Tongue (tissue), 1 donor: ENCODE measurements at regions not wholly inside any gene's neighbourhood (a gene's known extent, or its start where the extent isn't known, plus 50 kb on each side); places are given as distances from the start of the nearest gene placed in this dataset.

Experiments
- DNase-seq: peaks from one replicate; pipeline ENCODE4 v3.0.0-alpha.2; 2015

DNA sequence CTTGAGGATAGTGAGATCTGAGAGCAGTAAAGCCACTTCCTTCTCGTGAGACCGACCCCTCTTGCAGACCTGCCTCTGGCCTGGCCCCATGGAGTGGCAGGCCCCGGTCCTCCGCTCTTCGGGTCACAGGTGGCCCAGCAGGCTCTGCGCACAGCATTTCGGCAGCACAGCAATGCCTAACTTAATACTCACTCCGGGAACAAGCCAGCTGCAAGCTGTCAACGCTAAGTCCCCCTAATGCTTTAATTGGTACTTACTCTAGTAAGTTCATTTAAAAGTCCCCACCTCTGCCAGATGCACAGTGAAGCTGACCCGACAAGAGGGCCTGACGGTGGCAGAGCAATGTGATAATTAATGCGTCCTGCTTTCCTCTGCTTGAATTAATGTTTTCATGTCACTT lies 349.3 kb upstream of the B3GAT1 start:
- DNase-seq = no peak

DNA sequence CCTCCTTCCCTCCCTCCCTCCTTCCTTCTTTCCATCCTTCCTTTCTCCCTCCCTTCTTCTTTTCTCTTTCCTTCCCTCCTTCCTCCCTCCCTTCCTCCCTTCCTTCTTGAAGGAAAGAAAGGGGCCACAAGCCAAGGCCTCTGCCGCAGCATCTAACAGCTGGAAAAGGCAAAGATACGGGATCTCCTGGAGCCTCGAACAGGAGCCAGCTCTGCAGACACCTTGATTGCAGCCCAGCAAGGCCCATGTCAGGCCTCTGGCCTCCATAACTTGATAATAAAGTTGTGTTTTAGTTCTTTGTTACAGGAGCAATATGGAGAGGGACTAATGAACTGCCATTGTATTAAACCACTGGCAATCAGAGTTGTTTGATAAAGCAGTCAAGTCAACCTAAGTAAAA lies 348.9 kb upstream of the B3GAT1 start:
- no peak for DNase-seq

DNA sequence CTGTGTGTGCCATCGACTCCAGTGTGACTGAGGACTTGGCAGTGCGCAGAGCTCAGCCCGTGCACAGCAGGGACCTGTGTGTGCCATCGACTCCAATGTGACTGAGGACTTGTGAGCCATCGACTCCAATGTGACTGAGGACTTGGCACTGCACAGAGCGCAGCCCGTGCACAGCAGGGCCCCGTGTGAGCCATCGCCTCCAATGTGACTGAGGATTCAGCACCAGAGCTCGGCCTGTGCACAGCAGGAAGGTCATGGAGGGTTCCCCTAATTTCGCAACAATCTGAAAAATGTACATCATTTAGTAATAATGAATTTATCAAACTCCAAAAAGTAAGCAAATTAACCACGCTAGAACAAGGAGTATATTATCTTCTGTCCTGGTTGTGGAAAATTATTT lies 348.3 kb upstream of the B3GAT1 start:
- no peak for DNase-seq

DNA sequence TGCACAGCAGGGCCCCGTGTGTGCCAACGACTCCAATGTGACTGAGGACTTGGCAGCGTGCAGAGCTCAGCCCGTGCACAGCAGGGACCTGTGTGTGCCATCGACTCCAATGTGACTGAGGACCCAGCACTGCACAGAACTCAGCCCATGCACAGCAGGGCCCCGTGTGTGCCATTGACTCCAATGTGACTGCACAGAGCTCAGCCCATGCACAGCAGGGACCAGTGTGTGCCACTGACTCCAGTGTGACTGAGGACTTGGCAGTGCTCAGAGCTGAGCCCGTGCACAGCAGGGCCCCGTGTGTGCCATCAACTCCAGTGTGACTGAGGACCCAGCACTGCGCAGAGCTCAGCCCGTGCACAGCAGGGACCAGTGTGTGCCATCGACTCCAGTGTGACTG lies 347.8 kb upstream of the B3GAT1 start:
- DNase-seq = no peak

DNA sequence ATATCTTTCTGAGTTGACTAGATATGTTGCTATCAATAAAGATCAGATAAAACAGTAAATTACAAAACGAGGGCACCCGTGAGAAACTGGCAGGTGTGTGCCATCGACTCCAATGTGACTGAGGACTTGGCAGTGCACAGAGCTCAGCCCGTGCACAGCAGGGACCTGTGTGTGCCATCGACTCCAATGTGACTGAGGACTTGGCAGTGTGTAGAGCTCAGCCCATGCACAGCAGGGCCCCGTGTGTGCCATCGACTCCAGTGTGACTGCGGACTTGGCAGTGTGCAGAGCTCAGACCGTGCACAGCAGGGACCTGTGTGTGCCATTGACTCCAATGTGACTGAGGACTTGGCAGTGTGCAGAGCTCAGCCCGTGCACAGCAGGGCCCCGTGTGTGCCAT lies 347.2 kb upstream of the B3GAT1 start:
- DNase-seq = no peak

DNA sequence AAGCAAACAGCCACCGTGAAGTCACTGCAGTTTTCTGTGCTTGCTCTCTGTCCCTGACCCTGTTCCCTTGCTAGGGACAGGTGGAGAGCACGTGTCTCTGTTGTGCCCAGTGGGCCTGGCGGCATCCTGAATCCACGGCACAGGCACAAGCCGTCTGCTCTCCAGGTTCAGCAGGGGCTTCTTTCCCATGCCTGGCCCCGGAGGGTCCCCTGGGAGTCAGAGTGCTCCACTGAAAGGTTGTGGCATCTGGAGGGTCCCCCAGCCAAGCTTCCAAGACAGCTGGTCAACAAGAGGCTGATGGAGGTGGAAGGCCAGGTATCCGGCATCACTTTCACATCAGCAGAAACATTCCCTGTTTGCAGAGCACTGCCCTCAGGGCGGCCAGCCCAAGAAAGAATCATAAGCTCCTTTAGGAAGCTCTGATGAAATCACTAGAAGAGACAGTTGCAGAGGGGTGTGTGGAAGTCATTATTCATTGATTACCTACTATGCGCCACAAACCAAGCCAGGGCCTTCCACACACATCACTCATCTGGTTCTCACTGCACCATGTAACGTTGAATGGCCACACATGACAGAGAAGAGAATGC lies 346.4 kb upstream of the B3GAT1 start:
- DNase-seq = no peak

DNA sequence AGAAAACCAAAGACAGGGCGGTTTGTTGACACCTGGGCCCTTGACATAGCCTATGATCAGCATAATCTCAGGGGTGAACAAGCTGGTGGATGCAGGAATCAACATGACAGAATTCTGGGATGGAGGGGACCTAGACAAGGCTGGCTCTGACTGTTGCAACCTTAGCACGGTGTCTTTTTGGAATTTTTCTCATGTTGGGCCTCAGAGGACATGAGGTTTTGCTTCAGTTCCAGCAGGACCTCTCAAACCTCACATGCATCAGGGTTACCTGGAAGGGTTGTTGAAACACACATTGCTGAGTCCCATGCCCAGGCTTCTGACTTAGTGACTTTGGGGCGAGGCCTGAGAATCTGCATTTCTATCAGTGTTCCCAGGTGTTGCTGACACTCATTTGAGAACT lies 345.6 kb upstream of the B3GAT1 start:
- no peak for DNase-seq

DNA sequence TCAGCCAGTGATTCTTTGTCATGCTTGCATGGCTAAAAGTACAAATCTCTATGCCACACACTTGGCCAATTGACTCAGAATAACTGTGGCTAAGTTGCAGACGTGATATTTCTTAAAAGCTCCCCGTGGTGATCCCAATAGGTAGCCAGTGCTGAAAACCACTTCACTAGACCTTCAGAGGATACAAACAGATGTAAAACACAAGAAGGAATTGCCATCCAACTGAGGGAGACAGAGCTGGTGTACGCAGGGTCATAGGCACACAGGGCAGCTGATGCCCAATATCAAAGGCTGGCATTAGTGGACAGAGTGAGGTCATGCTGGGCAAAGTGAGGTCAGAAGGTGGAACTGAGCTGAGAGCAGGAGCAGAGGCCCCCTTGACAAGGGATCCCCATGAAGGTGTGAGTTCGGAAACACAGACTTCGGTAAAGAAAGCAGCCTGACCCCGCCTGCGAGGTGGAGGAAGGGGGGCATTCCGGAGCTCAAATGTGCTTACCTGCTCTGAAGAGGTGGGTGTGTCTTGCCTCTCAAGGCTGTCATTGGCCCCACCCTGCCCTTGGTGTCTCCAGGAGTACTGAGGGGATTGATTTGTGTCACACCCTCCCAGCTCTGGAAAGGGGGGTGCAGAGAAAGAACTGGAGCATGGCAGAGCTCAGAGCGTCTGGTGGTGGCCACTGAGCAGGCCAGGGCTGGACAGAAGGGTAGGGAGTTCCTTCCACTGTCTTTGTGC lies 344.9 kb upstream of the B3GAT1 start:
- DNase-seq = no peak

DNA sequence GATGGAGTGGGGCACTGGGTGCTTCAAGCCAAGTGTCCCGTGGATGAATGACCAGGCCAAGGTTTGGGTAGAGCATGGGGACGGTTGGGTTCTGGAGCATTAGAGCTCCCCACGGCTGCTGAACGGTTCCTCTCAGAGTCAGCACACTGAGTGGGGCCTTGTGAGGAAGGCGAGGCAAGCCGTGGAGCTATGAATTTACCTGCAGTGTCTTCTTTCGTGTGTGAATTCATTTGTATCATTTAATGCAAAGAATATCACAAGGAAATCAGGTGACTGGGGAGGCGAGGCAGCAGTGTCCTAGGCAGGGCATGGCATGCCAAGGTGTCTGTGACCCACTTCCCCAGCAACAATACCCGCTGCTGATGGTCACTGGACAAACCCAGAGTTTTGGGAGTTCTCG lies 343.5 kb upstream of the B3GAT1 start:
- no peak for DNase-seq

DNA sequence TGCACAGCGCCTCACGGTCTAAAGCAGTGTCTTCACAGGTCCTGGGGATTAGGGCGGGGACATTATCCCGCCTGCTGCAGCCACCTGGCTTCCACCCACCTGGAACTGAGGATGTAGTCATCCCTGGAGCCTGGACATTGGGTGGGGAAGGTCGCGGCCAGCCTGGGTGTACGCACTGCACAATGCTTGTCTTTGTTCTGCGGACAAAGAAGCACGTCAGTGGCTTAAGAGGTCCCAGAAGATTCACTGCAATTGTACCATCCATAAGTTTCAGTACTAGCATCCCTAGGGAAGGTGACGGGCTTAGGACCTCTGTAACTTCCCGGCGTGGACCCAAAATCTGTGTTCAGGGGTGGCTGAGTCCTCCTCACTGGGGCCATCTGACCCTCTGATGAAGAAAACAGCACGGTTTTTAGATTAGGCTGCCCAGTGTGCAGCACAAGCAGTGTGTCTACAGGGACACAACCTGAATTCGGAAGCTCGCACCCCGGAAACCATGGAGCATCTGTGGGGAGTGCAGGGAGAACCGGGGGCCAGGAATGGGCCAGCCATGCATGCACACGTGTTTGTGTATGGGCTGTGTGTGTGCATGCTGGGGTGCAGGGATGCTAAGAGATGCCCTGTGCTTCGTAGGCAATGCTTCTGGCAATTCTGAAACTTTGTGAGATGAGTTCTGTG lies 342.6 kb upstream of the B3GAT1 start:
- no peak for DNase-seq

DNA sequence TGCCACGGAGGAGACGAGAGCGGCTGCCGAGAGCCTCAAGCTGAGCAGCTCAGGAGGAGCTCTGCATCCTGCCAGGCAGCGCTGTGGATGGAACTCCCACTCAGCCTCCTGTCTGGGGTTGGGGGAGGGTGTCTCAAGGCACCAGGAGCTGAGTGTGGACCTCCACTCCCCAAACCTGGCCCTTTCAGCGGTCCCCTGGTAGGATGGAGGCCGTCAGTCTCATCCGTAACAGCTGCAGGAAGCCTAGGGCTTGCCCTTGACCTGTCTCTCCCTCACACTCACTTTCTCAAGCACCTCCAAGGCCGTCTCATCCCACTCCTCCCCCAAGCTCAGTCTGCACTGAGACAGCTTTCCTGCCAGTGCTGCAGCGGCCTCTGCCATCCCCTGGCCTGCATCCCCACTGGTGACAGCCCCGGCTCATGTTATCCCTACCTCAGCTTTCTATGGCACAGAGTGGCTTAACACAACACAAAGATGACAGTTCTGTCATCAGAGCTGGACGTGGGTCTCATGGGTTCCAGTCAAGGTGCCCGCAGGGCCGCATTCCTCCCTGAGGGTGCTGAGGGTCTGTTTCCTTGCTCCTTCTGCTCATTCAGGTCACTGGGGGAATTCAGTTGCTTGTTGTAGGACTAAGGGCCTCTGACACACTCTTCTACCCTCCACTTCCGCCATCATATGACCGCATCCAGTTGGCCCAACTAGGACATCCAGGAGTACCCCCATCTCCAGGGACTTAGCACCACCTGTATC lies 341.9 kb upstream of the B3GAT1 start:
- no peak for DNase-seq

DNA sequence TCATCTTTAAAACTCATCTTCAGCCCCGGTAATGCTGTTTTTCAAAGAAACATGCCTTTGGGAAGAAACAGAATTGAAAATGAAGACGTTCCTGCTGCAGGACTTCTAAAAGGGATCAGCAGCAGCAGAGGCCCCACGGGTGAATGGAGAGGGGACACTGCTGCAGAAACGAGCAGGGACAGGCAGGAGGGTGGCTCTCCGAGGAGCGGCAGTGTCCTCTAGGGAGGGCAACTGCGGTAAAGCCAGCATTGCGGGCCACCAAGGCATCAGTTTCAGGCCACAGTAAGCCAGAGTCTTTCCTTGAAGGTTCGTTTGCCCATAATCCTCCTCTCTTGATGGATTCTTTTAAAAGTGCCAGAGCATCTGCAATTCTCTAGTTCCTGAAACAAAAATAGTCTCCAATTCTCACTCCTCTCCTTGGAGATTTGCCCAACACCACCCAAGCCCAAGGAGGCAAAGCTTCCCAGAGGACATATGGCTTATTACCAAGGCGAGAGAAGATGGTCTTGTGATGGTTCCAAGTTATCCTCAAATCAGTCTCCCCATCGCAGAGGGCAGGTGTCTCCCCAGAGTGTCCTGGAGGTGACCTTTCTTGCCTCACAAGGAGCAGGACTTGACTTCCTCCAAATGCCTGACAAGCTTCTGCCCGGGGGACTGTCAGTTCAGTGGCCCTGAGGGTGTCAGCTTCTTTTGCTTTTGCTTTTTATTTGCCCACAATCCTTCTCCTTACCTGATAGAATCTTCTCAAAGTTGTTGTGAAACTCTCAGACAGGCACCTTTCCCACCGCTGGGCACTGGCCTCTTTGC lies 341.1 kb upstream of the B3GAT1 start:
- no peak for DNase-seq

DNA sequence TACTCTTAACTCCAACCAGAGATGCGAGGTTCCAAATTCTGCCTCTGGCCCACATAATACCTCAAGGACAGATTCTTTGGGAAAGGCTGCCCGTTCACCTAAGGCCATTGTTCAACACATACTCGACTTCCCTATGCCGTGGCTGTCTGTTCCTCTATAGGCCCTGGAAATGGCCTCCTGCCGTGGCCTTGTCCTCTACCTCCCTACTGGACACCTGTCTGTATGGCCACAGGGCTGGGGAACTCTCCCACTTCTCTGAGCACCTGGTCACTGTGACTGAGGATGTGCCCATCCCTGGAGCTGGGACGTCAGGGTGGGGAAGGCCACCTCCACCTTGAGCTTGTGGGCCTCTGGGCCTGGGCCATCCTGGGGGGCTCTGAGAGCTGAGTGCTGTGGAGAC lies 340.5 kb upstream of the B3GAT1 start:
- no peak for DNase-seq

DNA sequence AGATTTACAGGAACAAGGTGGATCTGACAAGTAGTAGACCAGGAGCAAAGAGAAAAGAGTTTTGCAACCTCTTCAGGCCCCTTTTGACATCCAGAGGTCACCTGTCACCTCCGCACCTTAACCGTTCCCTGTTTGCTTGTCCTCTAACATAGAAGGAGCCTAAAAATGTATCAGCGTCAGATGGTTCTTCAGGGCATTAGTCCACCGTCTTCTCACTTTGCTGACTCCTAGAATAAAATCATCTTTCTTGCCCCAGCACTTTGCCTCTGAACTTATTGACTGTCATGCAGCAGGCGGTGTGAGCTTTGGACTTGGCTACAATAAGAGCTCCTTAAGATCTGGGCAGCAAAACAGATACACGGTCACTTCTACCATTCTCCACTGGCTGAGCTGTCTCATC lies 339.7 kb upstream of the B3GAT1 start:
- DNase-seq = no peak

DNA sequence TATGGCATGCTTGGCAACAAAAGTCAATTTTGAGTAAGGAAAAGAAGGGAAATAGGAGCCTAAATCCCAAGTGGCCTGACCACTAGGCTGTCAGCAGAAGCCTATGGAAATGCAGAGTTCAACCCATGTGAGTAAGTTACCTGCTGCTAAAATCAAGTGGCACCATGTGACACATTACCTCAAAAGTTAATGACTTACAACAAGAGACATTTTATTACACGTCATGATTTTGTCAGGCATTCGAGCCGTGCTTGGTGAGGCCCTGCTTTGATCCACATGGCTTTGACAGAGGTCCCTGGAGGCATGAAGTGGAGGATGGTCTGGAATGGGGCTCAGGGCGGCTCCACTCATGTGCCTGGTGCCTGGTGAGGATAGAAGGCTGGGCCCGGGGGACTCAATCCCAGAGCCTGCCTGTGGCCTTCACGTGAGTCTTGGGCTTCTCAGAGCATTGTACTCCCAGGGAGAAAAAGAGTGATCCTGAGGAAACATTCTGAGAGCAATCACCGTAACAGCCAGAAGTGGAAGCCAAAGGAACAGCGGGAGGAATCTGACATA lies 339.1 kb upstream of the B3GAT1 start:
- no peak for DNase-seq

DNA sequence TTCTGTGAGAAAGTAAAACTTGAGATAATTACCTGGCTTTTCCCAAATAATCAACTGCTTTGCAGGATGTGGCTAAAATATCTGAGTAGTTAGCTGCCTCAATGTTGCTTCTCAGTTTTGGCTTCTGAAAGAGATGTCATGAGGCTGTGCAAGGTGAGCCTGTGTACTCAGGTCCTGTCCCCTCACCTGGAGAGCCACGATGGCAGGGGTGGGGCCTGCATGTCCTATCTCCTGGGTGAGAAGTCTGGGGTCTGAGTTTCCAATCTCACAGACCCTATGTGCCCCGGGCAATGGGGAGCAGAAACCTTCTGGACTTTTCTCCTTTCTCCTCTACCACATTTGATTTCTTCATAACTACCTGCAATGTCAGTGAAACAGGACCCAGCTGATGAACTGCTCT lies 338.6 kb upstream of the B3GAT1 start:
- DNase-seq = no peak

DNA sequence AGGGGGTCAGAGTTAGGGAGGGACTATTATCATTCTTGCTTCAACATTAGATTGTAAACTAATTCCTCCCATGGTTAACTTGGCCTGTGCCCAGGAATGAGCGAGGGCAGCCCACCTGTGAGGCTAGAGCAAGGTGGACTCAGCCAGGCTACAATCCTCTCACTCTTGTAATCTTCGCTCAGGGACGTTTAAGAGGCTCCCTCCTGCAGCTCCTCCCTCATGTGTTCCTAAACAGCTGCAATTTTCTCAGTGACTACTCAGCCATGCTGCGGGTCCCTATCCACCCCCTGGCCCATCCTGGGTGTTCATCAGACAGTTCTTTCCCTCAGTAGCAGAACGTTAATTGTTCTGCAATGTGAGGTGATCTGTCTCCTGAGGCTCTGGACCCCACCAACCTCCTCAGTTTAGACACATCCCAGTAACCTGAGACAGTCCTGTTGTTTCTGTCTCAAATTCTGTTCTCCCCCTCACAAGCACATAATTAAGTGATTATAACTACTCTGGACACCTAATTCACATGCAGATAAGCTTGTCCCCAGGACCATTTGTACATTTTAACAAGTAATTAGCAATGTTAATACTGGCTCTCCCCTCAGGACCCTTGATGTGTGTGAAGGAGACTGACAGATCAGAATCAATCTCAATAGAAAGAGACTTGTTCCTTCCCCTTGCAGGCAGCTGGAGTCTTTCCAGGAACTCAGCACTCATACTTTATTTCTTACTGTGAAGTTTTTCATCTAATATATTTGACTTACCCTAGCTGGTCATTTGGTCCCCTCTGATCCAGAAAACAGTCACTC lies 337.2 kb upstream of the B3GAT1 start:
- DNase-seq = no peak

DNA sequence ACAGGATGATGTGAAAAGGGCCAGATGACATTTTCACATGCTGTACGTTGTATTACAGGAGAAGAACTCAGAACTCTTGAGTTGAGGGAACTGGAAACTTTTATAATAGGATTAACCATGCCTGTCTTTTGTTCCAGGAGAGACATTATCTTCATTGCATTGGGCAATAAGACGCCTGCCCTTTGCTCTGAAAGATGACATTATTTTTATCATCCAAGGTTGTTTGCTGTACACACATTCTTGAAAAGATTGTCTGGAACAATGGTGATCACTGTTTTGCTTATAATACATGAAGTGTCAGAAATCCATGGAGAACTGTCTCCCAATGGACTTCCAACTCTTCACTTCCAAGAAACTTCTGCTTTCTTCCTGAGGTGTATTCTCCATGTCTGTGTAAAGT lies 334.6 kb upstream of the B3GAT1 start:
- DNase-seq = no peak

DNA sequence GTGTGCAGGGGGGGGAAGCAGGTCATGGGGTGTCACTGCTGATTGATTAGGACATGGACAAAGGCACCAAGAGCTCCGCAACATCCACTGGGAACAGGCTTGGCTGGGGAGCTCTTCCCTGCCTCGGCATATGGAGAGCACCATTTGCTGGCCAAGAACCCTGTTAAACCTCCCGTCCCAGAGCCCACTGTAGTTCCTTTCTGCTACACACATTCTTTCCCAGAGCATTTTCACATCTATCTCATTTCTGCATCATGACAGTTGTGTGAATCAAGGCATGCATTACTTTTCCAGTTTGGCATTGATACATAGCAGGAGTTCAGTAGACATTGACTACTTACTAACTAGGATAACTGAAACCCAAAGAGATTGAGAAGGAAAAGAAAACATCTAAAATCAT lies 333.4 kb upstream of the B3GAT1 start:
- DNase-seq = no peak

DNA sequence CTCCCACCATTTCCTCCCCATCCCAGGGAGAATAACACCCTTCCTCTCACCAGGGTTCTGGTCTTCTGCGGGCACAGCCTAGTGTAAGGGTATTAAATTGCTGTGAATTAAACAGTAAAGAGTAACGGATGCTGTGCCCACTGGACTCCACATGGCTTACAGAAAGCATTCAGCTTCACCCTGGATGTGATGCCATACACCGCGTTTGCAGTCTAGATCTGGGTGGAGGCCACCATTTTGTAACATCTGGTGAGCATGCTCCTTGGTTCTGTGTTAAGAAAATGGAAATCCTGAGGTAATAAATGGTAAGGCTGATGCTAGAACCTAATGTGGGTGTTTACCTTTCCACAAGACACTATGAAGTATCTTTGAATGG lies 331.8 kb upstream of the B3GAT1 start:
- no peak for DNase-seq
